BE2C (cell line): ENCODE measurements at regions not wholly inside any gene's neighbourhood (a gene's known extent, or its start where the extent isn't known, plus 50 kb on each side); places are given as distances from the start of the nearest gene placed in this dataset.

Experiments
- DNase-seq: peaks from one replicate; pipeline ENCODE4 v3.0.0-alpha.2; 2020
- H3K27me3 ChIP-seq: fragments of 250-450 bp; sonication (Bioruptor Pico); 2 replicates; pipeline ENCODE4 v1.5.1; 2020; ENCODE audit warnings: mild to moderate bottlenecking
- H3K36me3 ChIP-seq: fragments of 250-450 bp; sonication (Bioruptor Pico); 2 replicates; pipeline ENCODE4 v1.5.1; 2020; ENCODE audit warnings: mild to moderate bottlenecking
- H3K4me1 ChIP-seq: fragments of 250-450 bp; sonication (Bioruptor Pico); 2 replicates; pipeline ENCODE4 v1.5.1; 2020
- H3K4me3 ChIP-seq: 2 replicates; pipeline ENCODE4 v1.5.1; 2011; ENCODE audit warnings: low read depth, low read length
- H3K9me3 ChIP-seq: fragments of 250-450 bp; sonication (Bioruptor Pico); 2 replicates; pipeline ENCODE4 v1.5.1; 2020
- CTCF ChIP-seq: IDR thresholded peaks from 2 replicates; pipeline ENCODE4 v1.5.1; 2012; ENCODE audit warnings: mild to moderate bottlenecking, low read depth, low read length

- Histone ChIP-seq H3K27me3 (no peaks in the 10 kb centered on the region), H3K36me3 (no peaks in the 10 kb centered on the region), H3K9me3 (no peaks in the 10 kb centered on the region), H3K4me1 (no peaks in the 10 kb centered on the region), H3K4me3 (no peak overlapping the region)
- DNase-seq: no peak
- no peak for TF ChIP-seq CTCF
Measured at GRCh38 chr4:12897954-12898353, 586.2 kb downstream of the RAB28 start.

- no peak for TF ChIP-seq CTCF
- Histone ChIP-seq H3K36me3 (no peaks in the 10 kb centered on the region), H3K4me3 (no peak overlapping the region), H3K9me3 (no peaks in the 10 kb centered on the region), H3K27me3 (no peaks in the 10 kb centered on the region), H3K4me1 (no peaks in the 10 kb centered on the region)
- DNase-seq: no peak
Measured at GRCh38 chr4:12894062-12894461, 590.1 kb downstream of the RAB28 start.

- Histone ChIP-seq H3K4me1 (no peaks in the 10 kb centered on the region), H3K27me3 (no peaks in the 10 kb centered on the region), H3K9me3 (no peaks in the 10 kb centered on the region), H3K36me3 (no peaks in the 10 kb centered on the region), H3K4me3 (no peak overlapping the region)
- TF ChIP-seq CTCF: no peak
- DNase-seq: no peak
Measured at GRCh38 chr4:12889054-12889453, 595.1 kb downstream of the RAB28 start.

GRCh38 chr4:12884846-12885796 lies 599.0 kb downstream of the RAB28 start:
- DNase-seq: no peak

GRCh38 chr4:12881945-12882584 lies 602.1 kb downstream of the RAB28 start:
- Histone ChIP-seq H3K36me3 (no peaks in the 10 kb centered on the region), H3K9me3 (no peaks in the 10 kb centered on the region), H3K4me3 (no peak overlapping the region), H3K27me3 (no peaks in the 10 kb centered on the region), H3K4me1 (no peaks in the 10 kb centered on the region)
- no peak for DNase-seq
- TF ChIP-seq CTCF: no peak

More at GRCh38 chr4:12884846-12885796, 599.0 kb downstream of the RAB28 start:
- no peaks in the 10 kb centered on the region for H3K9me3 ChIP-seq
- no peaks in the 10 kb centered on the region for H3K4me1 ChIP-seq
- no peaks in the 10 kb centered on the region for H3K27me3 ChIP-seq
- no peak for TF ChIP-seq CTCF
- H3K36me3 ChIP-seq: no peaks in the 10 kb centered on the region
- no peak overlapping the region for H3K4me3 ChIP-seq

GRCh38 chr4:12880844-12881243 lies 603.3 kb downstream of the RAB28 start:
- no peak for DNase-seq
- Histone ChIP-seq H3K4me3 (no peak overlapping the region), H3K36me3 (no peaks in the 10 kb centered on the region), H3K4me1 (no peaks in the 10 kb centered on the region), H3K9me3 (no peaks in the 10 kb centered on the region), H3K27me3 (no peaks in the 10 kb centered on the region)
- no peak for TF ChIP-seq CTCF
